GM18517 (cell line): ENCODE measurements at regions not wholly inside any gene's neighbourhood (a gene's known extent, or its start where the extent isn't known, plus 50 kb on each side); places are given as distances from the start of the nearest gene placed in this dataset.
"Not testable (repeated sequence)": the region's sequence is repeated elsewhere in the genome, so short reads cannot be mapped to it uniquely, and the experiment has no call there.

Experiments used
- ATAC-seq: cut with Tn5 transposase; IDR thresholded peaks from one replicate; pipeline ENCODE4 v1.9.1; 2021; ENCODE audit warnings: mild to moderate bottlenecking, moderate library complexity; ENCODE audit not compliant: unreplicated experiment

DNA sequence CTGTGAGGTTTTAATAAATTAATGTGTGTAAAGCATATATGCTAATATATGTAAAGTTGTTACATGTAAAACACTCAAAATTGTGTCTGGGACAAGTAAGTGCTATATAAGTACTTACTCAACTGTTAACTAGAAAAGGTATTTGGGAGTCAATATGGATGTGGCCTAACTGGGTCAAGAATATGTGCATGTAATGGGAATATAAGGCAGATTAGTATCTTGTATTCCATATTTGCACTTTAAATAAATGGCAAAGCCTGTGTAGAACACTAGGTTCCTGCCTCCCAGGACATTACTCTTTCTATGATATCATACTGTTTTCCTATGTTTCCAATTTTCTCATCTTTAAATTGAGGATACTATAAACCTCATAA is 270.6 kb downstream of the FBXO8 start:
- no peak for ATAC-seq

GRCh38 chr4:174012135-174012885 is 271.2 kb downstream of the FBXO8 start:
- no peak for ATAC-seq

DNA sequence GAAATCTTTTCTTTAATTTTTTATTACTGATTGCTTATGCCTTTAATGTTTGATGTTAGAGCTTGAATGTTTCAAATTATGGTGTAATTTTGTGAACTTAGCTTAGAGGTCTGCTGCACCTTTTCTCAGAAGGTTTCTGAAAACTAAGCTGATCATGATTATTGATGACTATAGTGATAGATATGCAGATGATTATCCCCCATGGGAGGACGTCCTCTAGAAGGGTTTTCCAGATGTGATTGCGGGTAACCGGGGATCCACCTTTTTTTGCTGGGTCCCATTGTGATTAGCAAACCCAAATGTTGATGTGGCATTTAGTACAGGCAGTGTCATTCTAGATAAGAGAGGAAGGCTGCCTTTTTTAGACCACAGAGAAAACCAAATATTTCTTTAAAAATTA is 272.9 kb downstream of the FBXO8 start:
- ATAC-seq, result no peak

- ATAC-seq, result no peak
These were observed 273.6 kb downstream of the FBXO8 start for GRCh38 chr4:174009686-174010451.

DNA sequence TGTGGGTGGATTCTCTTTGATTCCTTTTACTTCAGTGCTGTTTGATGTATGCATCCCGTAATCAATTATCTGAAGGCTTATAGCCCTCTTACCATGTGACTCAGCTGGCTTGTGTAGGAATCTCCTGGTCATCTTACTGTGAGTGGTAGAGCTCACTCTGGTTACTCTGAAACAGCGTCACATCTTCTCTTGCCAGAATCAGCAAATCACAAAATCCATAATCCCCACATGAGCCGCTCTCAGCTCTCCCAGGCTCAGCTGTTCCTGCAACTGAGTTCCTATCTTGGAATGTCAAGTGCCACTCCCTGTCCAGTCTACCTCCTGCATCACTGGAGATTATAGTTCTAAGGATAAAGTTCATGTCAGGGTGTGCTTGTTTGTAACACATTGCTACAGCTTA is 278.0 kb downstream of the FBXO8 start:
- ATAC-seq, result no peak

DNA sequence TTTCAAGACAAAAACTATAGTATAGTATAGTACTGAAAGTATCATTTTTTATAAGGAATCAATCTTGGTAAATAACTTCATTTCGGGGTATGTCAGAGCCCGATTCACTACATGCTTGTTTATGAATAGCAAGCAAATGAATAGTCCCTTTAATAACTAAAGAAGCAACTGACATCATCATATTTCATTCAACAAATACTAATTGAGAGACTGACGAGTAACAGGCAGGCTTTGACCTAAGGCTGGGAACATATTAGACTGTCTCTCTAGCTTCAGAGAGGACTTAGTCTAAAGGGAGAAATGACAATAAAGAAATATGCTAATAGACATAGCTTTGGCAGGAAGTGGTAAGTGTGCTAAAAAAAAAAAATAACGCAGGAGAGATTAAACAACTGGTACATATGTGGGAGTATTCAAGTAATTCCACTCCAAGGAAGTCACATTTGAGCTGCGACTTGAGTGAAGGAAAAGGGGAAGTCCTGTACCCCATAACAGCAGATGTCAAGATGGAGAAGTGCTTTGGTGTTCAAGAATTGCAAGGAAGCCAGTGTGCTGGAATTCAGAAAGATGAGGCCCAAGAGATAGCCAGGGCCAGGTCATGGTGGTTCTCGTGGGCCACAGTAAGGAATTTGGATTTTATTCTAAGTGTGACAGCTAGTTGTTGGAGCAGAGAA is 284.9 kb downstream of the FBXO8 start:
- ATAC-seq, result no peak

GRCh38 chr4:173995779-173996178 is 287.7 kb downstream of the FBXO8 start:
- ATAC-seq, result not testable (repeated sequence)

- ATAC-seq, result no peak
These were observed 291.7 kb downstream of the FBXO8 start for GRCh38 chr4:173991814-173992213.

GRCh38 chr4:173991316-173991715 is 292.2 kb downstream of the FBXO8 start:
- ATAC-seq, result no peak

GRCh38 chr4:173990869-173991210 is 292.6 kb downstream of the FBXO8 start:
- ATAC-seq, result no peak

- ATAC-seq, result no peak
These were observed 293.2 kb downstream of the FBXO8 start for GRCh38 chr4:173990126-173990868.

- not testable (repeated sequence) for ATAC-seq
These were observed 319.9 kb downstream of the FBXO8 start for GRCh38 chr4:173963523-173963922.

GRCh38 chr4:173960398-173960797 is 323.1 kb downstream of the FBXO8 start:
- ATAC-seq, result no peak

DNA sequence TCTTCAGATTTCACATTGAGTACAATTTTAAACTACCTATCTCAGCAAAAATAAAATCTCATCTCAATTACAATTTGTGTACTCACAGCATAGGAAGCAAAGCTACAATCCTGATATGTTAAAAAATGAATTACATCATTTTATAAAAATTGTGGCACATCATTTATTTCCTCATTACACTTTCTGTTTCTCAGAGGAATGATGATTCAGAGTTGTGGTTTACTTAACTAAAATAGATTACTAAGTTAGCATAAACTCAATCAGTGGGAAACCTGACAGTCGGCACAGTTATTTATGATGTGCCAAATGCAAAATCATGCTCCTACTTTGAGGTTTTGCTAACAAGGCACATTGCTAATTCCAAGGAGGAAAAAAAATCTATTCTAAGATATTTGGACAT is 325.0 kb downstream of the FBXO8 start:
- no peak for ATAC-seq

DNA sequence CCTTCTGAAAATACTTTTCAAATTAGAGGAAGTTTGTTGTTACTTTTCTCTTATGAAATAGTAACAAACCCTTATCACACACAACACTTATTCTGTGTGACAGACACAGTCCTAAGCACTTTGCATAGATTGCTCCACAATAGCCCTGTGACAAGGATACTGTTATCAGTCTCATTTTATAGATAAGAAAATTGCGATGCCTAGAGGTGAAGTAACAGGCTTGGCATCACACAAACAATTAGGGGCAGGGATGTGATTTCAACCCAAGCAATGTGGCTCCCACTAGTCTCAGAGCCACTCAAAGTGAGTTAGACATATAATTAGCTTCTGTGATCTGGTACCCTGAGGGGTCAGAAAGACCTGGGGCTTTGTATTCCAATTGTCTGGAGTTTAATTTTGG is 339.9 kb downstream of the FBXO8 start:
- ATAC-seq, result no peak

- ATAC-seq, result no peak
These were observed 343.3 kb downstream of the FBXO8 start for GRCh38 chr4:173940146-173940545.

- no peak for ATAC-seq
These were observed 345.7 kb downstream of the FBXO8 start for GRCh38 chr4:173937631-173938270.

DNA sequence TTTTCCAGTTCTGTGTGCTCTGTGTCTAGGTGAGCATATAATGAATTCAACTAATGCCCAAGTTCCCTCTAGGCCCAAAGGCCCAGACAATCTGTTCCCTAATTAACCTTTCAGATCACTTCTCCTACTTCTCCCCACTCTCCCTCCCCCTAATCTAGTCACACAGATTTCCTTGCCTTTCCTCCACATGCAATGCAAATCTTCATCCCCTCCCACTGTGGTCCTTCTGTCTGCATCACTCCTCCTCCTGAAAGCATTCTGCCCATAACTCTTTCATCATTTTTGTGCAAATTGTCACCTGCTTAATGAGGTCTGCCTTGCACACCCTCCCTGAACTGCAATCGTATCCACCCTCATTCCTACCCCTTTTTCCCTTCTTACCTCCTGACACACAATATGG is 346.6 kb downstream of the FBXO8 start:
- no peak for ATAC-seq

DNA sequence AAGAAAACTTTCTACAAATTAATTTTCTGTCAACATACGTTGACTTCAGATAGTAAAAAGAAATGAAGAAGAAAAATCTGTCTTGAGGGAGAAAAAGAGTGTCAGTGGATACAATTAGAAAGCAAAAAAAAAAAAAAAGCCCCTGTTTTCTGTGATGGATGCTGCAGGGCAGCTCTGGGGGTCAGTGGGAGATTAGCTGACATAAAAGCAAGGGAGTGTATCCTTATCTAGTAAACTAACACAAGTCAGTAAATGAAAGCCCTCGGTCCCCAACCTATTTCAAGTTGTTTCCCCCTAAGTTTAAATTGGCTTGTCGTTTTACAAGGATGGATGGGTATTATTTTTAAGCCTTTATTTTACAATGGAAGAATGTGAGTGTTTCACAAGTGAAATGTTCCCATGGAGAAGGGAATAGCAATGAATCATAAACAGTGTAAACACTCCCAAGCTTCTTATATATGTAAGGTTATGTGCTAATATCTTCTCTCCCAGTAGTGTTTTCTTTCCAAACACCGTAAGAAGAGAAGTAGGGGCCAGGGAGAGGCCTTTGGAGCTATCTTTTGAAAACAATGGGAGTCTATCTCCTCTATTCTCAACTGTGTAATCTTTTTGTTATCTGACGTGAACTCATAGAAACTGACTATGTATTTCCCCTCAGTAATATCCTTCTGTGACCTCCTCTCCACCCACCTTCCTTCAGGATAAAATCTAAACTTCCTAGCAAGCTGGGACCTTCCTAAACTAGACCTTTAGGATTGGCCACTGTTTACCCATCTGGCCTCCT is 347.7 kb downstream of the FBXO8 start:
- ATAC-seq, result no peak
